GM06990 (cell line): ENCODE measurements at regions not wholly inside any gene's neighbourhood (a gene's known extent, or its start where the extent isn't known, plus 50 kb on each side); places are given as distances from the start of the nearest gene placed in this dataset.
A peak's percentile ranks its signal among the peaks of the same experiment; 100 is the strongest.
"Not testable (repeated sequence)": the region's sequence is repeated elsewhere in the genome, so short reads cannot be mapped to it uniquely, and the experiment has no call there.

Experiments
- DNase-seq: peaks from one replicate; pipeline ENCODE4 v3.0.0-alpha.2; 2011; ENCODE audit not compliant: insufficient read length; ENCODE audit errors: extremely low read depth
- H3K27me3 ChIP-seq: replicated peaks from 2 replicates; pipeline ENCODE4 v1.6.0; 2011; ENCODE audit warnings: low read length; ENCODE audit not compliant: control insufficient read depth, insufficient read depth
- H3K36me3 ChIP-seq: 2 replicates; pipeline ENCODE4 v1.5.1; 2011; ENCODE audit warnings: low read length; ENCODE audit not compliant: control insufficient read depth, insufficient read depth
- H3K4me3 ChIP-seq: replicated peaks from 2 replicates; pipeline ENCODE4 v1.5.1; 2011; ENCODE audit warnings: low read depth, mild to moderate bottlenecking, control low read depth, low read length

DNA sequence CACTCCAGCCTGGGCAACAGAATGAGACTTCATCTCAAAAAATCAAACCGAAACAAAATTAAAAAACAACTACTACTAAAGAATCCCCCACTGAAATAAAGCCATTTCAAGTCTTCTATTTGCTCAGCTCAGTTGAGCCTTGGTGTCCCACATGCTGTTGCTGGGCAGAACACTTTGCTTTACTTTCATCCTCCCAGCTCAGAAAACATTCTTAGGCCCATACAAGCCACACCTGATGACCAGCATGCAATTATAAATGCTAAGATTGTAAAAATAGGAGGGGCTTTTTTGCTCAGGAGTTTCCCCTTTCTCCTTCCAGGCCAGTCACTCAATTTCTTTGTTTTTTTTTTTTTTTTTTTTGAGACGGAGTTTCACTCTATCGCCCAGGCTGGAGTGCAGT lies 94.6 kb upstream of the PRSS12 start:
- H3K4me3 ChIP-seq, H3K27me3 ChIP-seq, H3K36me3 ChIP-seq: not testable (repeated sequence)
- DNase-seq: peak; percentile 24

DNA sequence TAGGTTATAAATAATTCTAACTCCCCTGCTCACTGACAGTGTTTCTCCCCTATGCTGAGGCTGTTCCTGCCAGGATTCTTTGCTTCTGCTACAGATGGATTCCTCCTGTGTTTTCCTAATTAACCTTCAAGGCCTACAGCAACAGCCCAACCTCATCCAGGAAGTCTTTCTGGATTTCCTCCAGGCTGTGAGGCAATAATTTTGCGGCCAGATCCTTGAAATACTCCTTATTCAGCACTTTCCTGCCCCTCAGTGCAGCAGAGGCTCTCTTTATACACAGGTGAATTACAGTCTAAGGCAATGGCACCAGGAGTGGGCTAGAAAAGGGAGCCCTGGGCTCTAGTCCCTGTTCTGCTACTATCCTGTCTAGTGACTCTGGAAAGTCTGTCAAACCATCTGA lies 102.1 kb upstream of the PRSS12 start:
- not testable (repeated sequence) for H3K27me3 ChIP-seq, H3K4me3 ChIP-seq, H3K36me3 ChIP-seq, DNase-seq

DNA sequence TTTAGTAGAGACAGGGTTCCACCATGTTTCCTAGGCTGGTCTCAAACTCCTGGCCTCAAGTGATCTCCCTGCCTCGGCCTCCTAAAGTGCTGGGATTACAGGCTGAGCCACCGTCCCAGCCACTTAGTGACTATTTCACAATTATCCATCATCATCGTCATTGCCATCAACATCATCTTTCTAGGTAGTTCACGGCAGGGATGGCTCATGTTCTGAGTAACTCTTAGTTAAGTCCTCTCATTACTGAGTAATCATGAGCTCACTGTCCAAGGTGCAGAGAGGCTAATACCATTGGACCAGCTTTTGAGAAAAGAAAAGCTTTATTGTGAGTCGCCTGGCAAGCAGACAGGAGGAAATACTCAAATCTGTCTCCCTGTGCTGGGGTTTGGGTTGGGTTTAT lies 108.6 kb upstream of the PRSS12 start:
- not testable (repeated sequence) for H3K27me3 ChIP-seq, DNase-seq, H3K4me3 ChIP-seq, H3K36me3 ChIP-seq

DNA sequence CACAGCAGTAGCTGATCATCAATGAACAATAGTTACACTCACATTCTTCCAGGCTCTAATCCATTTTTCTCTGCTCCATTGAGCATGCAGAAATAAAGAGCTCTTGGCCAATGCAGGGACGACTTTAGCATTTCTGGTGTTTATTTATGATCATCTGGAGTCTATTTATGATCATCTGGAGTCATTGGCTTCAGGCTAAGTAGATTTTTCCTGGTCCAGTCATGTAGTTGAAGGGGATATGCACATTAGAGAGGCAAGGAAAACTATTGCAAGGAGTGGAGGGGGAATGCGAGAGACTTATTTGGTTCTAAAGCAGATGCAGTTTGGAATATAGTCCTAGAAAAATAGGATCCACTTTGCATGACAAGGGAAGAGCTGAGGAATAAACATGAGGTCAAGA lies 113.0 kb upstream of the PRSS12 start:
- H3K4me3 ChIP-seq, DNase-seq: not testable (repeated sequence)

DNA sequence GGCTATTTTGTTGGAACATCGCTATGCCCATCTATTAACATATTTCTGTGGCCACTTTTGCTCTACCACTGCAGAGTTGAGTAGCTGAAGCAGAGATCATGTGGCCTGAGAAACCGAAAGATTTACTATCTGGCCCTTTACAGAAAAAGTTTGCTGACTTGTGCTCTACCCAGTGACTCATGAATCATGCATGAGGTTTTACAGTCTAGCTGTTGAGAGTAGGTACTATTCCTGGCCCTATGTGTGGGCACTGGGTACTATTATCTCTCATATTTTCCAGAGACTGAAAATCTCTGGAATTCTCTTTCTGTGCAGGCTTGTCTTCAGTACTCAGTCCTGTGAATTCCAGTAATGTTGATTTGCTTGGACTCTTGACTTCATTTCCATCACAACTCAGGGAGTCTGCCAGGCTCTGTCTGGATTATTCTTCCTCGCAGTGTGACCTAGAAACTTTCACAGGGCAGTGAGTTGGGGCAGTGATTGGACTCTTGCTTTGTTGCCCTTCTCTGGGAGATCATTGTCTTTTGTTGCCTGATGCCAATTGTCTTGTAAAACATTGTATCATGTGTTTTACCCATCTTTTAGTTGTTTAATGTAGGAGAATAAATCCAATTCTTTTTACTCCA lies 121.3 kb upstream of the PRSS12 start:
- DNase-seq, H3K27me3 ChIP-seq, H3K4me3 ChIP-seq: not testable (repeated sequence)

More for the DNA sequence above, 113.0 kb upstream of the PRSS12 start:
- not testable (repeated sequence) for H3K36me3 ChIP-seq, H3K27me3 ChIP-seq

DNA sequence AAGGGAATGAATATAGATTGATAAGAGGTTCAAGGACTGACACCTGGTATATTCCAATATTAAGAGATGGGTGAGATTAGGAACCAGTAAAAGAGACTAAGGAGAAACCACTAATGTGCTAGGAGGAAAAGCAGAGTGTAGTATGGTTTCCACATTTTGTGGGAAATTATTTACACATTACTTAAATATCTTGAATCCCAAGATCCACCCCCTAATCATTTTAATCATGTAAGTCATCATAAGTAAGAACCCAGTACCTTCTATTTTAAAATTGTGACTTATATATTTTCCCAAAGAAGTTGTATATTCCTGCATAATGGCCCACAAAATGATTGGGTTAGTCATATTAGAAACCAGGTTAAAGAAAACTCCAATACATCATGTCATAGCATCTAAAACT lies 122.0 kb upstream of the PRSS12 start:
- H3K36me3 ChIP-seq, H3K4me3 ChIP-seq, DNase-seq, H3K27me3 ChIP-seq: not testable (repeated sequence)

More for the DNA sequence above, 121.3 kb upstream of the PRSS12 start:
- H3K36me3 ChIP-seq: not testable (repeated sequence)

DNA sequence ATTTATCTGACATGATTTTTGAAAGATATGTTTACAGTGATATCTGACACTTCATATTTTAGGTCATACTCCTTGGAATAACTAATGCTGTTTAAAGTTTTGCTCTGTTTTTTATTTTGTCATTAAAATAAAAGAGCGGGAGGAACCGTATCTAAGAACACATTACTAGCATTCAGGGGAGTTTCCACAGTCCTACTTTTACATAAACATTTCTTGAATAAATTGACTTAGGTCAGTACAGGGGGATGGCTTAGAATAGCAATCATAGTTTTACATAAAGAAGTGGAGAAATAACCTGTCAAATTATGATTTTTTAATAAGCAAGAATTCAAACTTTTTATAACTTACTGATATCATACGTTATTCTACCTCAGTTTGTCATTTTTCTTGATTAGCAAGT lies 123.1 kb upstream of the PRSS12 start:
- H3K27me3 ChIP-seq, H3K36me3 ChIP-seq, DNase-seq, H3K4me3 ChIP-seq: not testable (repeated sequence)

DNA sequence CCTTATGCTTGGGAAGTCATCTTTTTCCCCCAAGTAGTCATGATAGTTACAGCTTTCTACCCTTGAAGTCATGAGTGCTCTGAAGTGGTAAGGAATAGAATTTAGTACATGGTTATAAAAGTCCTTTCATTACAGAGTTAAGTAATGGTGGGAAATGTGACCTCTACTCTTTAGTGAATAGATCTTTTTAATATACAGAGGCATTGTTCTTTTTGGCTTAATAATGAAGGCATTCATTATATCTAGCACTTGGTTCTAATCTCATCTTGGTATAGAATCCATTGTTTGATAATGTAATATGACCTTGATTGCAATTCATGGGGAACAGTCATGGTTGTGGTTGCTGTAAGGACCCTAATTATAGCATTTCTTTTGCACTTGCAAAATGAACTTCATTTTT lies 125.0 kb upstream of the PRSS12 start:
- not testable (repeated sequence) for H3K36me3 ChIP-seq, H3K4me3 ChIP-seq, H3K27me3 ChIP-seq, DNase-seq

DNA sequence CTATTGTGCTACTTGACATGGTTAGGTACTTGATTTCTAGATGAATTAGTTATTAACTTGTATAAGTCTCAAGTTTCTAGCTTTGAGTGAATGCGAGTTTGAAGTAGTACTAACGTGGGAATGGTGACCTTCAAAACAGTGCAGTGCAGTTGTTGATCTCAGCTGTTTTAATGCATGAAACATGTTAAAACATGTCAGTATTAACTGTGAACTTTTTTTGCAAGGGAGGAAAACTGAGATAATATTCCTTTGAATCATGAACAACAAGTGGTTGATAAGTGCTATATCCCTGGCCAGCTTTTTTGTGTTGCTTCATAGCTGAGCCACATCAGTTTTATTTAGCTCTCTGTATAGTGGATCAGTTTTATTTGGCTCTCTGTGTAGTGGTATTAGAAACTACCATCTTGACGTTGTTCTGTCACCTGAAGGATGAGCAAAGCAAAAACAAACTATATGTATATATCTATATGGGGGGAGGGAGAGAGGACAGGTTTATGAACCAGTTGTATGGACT lies 133.1 kb upstream of the PRSS12 start:
- not testable (repeated sequence) for DNase-seq, H3K4me3 ChIP-seq, H3K27me3 ChIP-seq, H3K36me3 ChIP-seq

DNA sequence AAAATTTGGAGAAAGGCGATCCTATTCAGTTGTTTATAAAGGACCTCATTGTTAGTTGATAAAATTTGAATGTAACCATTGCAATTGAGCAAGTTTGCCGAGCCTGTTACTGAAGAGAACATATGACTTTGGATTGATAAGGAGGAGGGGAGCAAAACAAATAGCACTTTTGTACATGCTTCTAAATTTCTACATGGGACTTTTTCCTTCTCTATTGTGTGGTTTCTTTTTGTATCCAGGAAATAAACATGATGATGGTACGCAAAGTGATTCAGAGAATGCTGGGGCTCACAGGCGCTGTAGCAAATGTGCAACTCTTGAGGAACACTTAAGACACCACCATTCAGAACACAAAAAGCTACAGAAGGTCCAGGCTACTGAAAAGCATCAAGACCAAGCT lies 140.2 kb upstream of the PRSS12 start:
- H3K36me3 ChIP-seq, H3K4me3 ChIP-seq, H3K27me3 ChIP-seq, DNase-seq: not testable (repeated sequence)

DNA sequence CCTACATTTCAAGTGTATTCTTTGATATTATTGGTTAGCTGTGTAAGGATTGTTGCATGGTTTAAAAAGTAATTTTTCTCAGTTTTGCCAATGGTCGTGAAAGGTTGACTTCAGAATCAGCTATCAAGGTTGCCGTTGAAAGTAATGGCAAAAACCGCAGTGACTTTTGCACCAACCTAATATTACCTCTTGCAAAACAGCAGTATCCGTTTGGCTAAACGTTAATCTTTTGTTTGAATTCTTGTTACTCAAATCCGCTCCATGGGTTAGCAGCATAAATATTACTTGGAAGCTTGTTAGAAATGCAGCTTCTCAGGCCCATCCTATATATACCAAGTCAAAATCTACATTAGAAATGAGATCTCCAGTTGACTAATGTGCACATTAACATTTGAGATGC lies 141.6 kb upstream of the PRSS12 start:
- DNase-seq, H3K4me3 ChIP-seq, H3K27me3 ChIP-seq, H3K36me3 ChIP-seq: not testable (repeated sequence)

DNA sequence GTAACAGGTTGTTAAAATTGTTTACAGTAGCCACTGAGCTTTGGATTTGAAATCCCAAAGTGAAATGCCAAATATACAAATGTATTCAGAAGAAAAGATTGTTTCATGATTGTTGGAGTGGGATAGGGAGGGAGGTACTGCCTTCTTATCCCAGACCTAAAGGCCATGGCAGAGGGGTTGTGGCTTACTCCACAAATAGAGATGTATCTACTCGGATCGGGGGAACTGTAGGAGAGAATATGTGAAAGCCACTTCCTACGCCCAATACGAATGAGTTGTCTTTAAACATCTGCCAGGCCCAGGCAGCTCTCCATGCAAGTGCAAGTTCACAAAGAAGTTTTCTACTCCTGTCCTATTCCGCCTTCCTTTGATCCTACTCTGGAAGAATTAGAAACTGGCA lies 150.2 kb upstream of the PRSS12 start:
- H3K27me3 ChIP-seq, H3K36me3 ChIP-seq, DNase-seq, H3K4me3 ChIP-seq: not testable (repeated sequence)

DNA sequence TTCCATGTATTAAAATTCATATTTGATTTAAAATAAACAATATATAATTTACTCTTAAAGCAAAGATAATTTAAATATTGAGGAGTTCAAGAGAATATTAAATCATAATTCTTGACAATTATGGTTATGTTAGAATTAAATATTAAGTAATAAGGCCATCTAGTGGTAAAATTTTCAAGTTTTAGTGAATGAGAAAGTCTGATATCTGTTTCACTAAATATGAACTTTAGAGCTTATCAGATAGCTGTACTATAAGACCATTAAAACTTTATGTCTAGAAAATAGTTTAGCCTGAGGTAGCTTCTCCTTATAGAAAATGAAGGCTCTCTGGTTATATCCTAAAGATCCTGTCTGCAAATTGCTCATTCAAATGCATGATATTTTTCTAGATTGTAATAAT lies 152.1 kb upstream of the PRSS12 start:
- not testable (repeated sequence) for DNase-seq, H3K4me3 ChIP-seq, H3K36me3 ChIP-seq, H3K27me3 ChIP-seq

DNA sequence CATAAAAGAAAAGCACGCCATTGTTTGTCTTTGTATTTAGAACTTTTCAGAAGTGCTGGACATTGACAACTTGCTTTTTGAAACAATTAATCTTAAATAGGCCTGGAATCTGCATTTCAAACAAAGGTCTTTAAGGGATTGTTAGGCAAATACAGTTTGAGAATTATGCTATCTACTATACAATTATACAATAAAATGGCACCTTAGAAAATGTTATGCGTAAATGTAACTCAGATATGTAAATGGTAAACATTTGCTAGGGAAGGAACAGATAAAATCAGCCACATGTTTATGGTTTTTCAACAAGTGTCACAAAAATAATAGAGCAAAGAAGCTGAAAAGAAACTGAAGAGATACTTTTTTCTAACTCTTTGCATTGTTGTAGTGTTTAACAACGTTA lies 152.7 kb upstream of the PRSS12 start:
- DNase-seq, H3K36me3 ChIP-seq, H3K27me3 ChIP-seq, H3K4me3 ChIP-seq: not testable (repeated sequence)

DNA sequence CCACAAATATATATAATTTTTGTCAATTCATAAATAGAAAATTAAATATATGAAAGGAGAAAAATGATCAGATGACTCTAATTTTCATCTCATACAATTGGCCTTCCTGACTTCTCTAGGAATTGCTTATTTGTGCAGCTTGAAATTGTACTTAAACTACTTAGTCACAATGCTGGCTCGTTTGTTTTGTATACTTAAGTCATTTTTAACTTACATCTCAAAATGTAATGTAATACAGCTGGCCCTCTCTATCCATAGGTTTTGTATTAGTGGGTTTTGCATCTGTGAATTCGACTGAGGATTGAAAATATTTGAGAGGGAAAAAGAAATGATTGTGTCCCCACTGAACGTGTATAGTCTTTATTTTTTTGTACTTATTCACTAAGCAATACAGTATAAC lies 160.1 kb upstream of the PRSS12 start:
- H3K36me3 ChIP-seq, H3K4me3 ChIP-seq, DNase-seq, H3K27me3 ChIP-seq: not testable (repeated sequence)
